Cardiac fibroblast (primary cell): ENCODE measurements at regions not wholly inside any gene's neighbourhood (a gene's known extent, or its start where the extent isn't known, plus 50 kb on each side); places are given as distances from the start of the nearest gene placed in this dataset.
"Not testable (repeated sequence)": the region's sequence is repeated elsewhere in the genome, so short reads cannot be mapped to it uniquely, and the experiment has no call there.

Source experiments
- DNase-seq, 2 donors: peaks; one replicate each; pipeline versions ENCODE4 v3.0.0 to v3.0.0-alpha.2; 2010; ENCODE audit warnings: low read depth in 2 of 2
- H3K4me3 ChIP-seq, 2 donors: replicated peaks in 1 of 2; 1 replicate in 1 of 2; 2 replicates in 1 of 2; pipeline ENCODE4 v1.5.1; 2011; ENCODE audit warnings: low read depth in 2 of 2, low read length in 2 of 2, mild to moderate bottlenecking in 2 of 2, moderate library complexity in 1 of 2

DNA sequence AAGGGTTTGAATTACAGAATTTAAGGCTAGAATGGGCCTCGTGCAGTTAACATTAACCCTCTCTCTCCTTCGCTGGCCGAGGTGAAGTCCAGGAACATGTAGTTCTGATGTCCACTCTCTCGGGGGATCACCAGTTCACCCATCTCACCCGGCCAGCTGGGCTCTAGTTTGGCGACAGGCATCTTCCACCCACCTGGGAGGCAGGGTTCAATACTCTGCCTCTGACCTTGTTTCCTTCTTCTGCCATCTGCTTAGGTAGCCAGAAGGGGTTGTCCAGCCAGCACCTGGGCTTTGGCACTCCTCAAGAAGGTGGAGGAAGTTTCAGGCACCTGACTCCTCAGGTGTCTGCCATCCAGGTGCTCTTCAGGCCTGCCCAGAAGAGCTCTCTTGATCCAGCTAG lies 2857.8 kb downstream of the RPIA start:
- H3K4me3 ChIP-seq, DNase-seq: not testable (repeated sequence)

DNA sequence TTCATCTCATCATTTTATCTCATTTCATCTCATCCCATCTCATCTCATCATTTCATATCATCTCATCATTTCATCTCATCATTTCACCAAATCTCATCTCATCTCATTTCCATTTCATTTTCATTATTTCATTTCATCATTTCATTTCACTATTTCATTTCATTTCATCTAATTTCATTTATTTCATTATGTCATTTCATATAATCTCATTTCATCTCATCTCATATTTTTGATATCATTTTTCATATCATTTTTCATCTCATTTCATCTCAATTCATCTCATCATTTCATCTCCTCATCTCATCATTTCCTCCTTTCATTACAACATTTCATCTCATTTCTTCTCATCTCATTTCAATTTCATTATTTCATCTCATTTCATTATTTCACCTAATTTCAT lies 2866.8 kb downstream of the RPIA start:
- not testable (repeated sequence) for H3K4me3 ChIP-seq, DNase-seq

DNA sequence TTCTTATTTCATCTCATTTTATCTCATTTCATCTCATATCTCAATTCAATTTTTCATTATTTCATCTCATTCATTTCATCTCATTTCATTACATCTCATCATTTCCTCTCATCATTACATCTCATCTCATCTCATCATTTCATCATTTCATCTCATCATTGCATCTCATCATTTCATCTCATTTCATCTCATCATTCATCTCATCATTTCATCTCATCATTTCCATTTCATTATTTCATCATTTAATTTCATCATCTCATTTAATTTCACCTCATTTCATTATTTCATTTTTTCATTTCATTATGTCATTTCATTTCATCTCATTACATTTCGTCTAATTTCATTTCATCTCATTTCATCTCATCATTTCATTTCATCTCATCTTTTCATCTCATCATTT lies 2867.8 kb downstream of the RPIA start:
- H3K4me3 ChIP-seq, DNase-seq: not testable (repeated sequence)

DNA sequence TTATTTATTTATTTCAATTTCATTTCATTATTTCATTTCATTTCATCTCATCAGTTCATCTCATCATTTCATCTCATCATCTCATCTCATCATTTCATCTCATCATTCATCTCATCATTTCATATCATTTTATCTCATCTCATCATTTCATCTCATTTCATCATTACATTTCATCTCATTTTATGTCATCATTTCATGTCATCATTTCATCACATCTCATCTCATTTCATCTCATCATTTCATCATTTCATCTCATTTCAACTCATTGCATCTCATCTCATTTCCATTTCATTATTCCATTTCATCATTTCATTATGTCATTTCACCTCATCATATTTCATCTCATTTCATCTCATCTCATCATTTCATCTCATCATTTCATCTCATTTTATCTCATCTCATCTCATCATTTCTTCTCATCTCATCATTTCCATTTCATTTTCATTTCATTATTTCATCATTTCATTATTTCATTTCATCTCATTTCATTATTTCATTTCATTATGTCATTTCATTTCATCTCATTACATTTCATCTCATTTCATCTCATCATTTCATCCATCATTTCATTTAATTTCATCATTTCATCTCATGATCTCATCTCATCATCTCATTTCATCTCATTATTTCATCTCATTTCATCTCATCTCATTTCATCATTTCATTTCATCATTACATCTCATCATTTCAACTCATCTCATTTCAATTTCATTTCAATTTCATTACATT lies 2868.6 kb downstream of the RPIA start:
- not testable (repeated sequence) for DNase-seq

DNA sequence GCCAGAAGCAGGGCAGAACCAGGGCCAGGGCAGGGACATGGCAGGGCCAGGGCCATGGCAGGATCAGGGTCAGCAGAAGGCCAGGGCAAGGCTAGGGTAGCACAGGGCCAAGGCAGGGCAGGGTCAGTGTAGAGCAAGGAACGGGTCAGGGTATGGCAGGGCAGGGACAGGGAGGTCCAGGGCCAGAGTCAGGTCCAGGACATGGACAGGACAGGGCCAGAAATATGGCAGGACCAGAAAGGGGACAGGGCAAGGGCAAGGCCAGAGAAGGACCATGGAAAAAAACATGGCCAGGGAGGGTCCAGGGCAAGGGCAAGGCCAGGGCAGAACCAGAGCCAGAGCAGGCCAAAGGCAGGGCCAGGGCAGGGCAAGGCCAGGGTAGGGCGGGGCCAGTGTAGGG lies 2870.7 kb downstream of the RPIA start:
- H3K4me3 ChIP-seq, DNase-seq: not testable (repeated sequence)

More for the DNA sequence above, 2868.6 kb downstream of the RPIA start:
- not testable (repeated sequence) for H3K4me3 ChIP-seq

DNA sequence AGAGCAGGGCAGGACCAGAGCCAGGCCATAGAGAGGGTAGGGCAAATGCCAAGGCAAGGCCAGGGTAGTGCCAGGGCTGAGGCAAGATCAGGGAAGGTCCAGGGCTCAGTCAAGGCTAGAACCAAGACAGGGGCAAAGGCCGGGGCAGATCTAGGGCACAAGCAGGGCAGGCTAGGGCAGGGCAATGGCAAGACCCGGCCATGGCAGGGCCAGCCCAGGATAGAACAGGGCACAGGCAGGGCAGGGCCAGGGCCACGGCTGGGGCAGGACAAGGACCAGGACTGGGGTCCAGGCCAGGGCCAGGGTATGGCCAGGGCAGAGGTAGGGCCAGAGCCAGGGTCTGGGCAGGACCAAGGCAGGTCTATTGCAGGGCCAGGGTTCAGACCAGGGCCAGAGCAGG lies 2873.2 kb downstream of the RPIA start:
- H3K4me3 ChIP-seq, DNase-seq: not testable (repeated sequence)

DNA sequence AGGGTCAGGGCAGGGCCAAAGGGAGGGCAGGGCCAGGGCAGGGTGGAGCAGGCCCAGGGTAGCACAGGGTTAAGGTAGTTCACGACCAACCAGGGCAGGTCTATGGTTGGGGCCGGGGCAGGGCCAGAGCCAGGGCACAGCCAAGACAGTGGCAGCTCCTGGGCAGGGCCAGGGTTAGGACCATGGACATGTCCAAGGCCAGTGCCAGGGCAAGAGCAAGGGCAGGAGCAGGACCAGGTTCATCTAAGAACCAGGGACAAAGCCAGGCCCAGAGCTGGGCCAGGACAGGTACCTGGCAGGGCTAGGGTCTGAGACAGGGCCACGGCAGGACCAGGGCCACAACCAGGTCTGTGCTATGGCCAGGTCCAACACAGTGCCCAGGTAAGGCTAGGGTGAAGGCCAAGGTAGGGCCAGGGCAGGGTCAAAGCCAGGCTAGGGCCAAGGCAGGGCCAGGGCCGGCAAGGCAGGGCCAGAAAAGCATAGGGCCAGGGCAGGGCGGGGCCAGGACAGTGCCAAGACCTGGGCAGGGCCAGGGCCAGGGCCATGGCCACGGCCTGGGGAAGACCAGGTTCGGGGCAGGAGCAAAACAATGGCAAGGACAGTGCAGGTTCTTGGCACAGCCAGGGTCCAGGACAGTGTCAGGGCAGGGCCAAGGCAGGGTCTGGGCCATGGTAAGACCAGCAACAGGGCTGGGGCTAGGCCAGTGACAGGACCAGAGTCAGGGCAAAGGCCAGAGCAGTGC lies 2874.4 kb downstream of the RPIA start:
- H3K4me3 ChIP-seq, DNase-seq: not testable (repeated sequence)

DNA sequence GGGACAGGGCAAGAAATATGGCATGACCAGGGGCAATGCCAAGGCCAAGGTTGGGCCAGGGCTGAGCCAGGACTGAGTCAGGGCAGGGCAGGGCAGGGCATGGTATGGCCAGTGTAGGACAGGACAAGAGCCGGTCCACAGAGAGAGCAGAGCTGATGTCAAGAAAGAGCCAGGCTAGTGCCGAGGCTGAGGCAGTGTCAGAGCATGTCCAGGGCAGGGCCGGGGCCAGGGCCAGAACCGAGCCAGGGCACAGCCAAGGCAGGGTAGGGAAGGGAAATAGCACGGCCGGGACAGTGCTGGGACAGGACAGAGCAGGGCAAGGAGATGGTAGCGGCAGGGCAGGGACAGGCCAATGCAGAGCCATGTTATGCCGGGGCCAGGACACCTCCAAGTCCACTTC lies 2875.1 kb downstream of the RPIA start:
- DNase-seq, H3K4me3 ChIP-seq: not testable (repeated sequence)

DNA sequence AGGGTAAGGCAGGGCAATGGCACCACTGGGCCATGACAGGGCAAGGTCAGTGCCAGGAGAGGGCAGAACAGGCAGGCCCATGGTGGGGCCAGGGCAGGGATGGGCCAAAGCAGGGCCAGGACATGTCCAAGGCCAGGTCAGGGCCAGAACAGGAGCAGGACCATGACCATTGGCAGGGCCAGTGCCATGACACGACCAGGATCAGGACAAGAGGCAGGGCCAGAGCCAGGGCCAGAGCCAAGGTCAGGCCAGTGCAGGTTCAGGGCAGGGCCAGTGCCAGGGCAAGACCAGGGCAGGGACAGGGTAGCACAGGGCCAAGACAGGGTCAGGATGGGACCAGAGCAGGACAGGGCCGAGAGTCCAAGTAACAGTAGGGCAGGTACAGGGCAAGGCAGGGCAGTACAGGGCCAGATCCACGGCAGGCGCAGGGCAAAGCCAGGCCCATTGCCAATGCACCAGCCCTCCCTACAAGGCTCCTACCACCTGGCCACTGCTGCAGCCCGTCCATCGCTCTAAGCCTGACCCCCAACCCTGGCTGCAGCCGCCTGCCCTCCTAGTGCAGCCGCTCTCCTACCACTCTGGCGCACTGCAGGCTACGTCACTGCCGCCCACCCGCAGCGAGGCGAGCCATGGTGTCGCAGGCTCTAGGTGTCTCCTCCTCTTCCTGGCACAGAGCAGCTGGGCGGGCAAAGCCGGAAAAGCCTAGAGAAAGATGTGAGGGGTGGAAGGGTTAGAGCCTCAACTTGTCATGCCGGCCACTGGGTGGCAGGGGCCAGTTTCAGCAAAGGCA lies 2876.3 kb downstream of the RPIA start:
- H3K4me3 ChIP-seq, DNase-seq: not testable (repeated sequence)

DNA sequence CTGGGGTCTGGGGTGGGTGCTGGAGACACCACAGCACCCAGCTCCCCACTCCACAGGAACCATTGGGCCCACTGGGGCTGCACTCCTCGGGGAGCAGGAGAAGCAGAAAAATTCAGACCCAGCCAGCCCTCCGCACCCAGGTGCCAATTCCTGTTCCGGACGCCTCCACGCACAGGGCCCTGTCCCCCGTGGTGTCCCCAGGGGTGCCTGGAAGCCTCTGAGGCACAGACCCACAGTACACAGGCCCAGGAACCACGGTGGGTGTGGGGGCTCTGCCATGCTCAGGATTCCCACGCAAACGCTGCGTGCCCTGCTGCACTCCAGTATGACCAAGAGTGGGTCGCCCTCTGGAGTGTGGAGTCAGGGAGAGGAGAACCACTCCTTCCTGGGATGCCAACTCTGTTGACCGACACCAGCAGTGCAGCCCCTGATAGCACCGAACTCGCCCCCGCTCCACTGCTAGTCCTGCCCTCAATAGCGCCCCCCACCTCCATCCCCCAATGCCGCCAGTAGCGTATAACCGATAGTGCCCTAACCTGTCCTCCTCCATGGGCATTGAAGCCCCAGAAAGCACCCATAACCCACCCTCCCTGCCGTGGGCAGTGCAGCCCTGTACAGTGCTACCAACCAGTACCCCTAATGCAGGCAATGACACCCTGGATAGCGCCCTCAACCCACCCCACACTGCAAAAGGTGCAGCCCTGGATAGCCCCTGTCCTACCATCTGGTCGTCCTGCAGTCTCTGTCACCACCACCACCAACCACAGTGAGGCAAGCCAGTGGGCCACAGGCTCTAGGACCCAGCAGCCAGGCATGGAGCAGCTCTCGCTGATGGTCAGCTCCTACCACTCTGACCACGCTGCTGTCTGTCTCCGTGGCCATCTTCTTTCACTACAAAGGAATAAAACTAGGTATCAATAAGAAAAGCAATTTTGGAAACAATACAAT lies 2877.2 kb downstream of the RPIA start:
- not testable (repeated sequence) for DNase-seq, H3K4me3 ChIP-seq

DNA sequence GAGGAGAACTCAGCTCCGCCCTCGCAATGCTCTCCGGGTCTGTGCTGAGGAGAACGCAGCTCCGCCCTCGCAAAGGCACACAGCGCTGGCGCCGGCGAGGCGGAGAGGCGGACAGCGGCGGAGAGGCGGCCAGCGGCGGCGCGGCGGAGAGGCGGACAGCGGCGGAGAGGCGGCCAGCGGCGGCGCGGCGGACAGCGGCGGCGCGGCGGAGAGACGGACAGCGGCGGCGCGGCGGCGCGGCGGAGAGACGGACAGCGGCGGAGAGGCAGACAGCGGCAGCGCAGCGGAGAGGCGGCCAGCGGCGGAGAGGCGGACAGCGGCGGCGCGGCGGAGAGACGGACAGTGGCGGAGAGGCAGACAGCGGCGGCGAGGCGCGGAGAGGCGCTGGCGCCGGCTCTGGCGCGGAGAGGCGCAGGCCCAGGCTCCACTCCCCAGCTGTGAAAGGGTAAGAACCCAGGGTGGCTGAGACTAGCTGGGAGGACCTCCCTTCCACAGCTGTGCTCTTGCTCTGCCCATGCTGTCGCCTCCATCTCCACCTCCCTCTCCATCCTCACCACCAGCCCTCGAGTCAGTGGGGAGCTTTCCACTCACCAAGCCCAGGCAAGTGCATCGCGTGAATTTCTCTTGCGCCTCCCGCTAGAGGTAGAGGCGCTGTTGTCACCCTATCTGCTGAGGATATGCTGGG lies 2879.9 kb downstream of the RPIA start:
- not testable (repeated sequence) for H3K4me3 ChIP-seq, DNase-seq

DNA sequence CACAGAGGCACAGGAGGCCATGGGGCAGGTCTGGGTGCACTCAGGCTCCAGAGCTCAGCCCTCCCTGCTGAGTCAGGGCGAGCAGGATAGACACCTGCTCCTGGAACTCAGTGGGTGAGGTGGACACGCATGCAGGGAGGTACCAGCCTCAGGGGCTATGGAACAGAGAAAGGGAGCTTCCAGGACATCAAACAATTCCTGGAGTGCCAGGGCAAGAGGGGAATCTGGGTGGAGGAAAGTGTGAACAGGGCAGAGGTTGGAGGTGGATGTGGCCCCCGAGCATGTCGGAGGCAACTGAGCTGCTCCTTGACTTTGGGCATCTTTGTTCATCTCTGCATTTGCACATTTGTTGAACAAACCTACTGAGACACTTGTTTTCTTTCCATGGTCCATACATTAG lies 2881.5 kb downstream of the RPIA start:
- not testable (repeated sequence) for DNase-seq, H3K4me3 ChIP-seq

DNA sequence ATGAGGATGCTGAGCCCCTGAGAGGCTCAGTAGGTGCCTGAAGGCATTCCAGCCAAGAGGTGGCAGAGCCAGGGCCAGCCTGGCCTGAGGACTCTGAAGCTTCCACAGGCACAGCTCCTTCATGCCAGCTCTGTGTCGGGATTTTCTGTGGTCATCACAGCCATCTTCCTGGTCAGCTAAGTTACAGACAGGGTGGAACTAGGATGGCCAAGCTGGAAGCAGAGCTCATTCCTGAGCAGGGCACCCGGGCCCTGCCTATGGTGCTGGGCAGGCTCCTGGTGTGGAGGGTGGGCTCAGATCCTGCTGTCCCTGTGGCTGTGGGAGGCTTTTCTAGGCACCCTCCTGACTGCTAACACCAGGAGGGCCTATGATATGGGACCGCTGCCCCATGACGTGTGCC lies 2882.3 kb downstream of the RPIA start:
- DNase-seq, H3K4me3 ChIP-seq: not testable (repeated sequence)

DNA sequence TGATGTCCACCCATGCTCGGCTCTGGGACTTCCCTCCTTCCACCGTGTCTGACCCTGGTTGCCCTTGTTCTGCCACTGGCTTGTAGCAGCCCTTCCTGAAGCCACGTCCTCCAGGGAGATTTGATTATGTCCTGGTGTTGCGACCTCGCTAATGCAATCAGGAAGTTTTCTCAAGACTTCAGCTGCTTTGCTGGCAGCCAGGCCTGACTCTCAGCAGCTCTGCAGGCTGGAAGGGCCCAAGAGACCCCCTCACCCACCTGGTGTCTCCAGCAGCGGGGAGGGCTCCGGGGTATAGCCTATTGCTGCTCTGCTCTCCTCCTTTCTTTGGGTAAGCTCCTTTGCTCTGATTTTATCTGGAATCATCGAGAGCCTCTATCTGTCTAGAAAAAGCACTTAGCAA lies 2882.8 kb downstream of the RPIA start:
- not testable (repeated sequence) for H3K4me3 ChIP-seq, DNase-seq

DNA sequence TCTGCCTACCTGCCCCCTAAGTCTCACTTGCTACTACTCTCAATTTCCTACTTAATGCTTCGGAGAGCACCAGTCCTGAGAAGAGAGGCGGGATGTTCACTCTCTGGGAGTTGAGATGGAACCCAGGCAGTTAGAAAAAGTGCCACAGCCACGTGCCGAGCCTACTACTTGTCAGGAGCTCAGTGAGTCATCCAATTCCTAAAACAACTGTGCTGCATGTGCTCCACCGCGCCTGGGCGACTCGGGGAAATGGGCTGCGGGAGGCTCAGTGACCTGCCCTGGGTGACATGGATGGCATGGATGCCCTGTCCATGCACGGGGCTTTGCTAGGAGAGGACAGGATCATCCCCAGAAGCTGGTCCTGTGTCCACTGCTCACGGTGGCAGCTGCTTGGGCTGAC lies 2884.2 kb downstream of the RPIA start:
- not testable (repeated sequence) for H3K4me3 ChIP-seq, DNase-seq

DNA sequence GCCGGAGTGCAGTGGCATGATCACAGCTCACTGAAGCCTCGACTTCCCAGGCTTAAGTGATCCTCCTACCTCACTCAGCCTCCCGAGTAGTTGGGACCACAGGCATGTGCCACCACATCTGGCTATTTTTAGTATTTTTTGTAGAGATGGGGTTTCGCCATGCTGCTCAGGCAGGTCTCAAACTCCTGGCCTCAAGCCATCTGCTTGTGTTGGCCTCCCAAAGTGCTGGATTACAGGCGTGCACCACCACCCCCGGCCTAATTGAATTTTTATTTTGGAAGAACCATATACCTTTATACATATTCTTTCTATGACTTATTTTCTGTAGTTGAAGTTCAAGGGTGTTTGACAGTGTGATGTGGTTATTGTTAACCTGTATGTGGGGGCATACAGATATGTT lies 2885.9 kb downstream of the RPIA start:
- H3K4me3 ChIP-seq, DNase-seq: not testable (repeated sequence)

DNA sequence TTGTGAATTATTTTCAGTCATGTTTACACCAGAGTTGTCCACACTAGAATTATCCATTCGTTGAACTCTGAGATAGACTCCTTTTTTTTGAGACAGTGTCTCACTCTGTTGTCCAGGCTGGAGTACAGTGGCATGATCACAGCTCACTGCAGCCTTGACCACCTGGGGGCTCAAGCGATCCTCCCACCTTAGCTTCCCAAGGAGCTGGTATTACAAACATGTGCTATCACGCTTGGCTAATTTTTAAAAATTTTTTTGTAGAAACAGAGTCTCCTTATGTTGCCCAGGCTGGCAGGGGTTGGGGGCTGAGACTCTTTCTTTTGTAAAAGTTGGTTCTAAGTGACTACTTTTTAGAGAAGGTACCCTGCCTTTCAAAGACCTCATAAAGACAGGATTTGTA lies 2887.2 kb downstream of the RPIA start:
- DNase-seq, H3K4me3 ChIP-seq: not testable (repeated sequence)
